ENCODE measurements at regions not wholly inside any gene's neighbourhood (a gene's known extent, or its start where the extent isn't known, plus 50 kb on each side); places are given as distances from the start of the nearest gene placed in this dataset.

GRCh38 chr2:200086911-200087310, 131.5 kb downstream of the MAIP1 start:
- no peak overlapping the region for H3K27ac ChIP-seq
- no peak overlapping the region for H3K4me3 ChIP-seq
- H3K36me3 ChIP-seq, result no peaks in the 10 kb centered on the region
- TF ChIP-seq POLR2A (IDR thresholded peaks at IDR 0.05) (no peak), CTCF (IDR thresholded peaks at IDR 0.05) (no peak), EP300 (IDR thresholded peaks at IDR 0.05) (no peak)
- intact Hi-C loops (cut with DNase I), result no loop called here
- DNase-seq, result no peak
- H3K4me1 ChIP-seq (ENCODE audit: insufficient read depth), result no peaks in the 10 kb centered on the region
- 70 to 81% (median 73%) methylated on average over 9 of the region's 9 CpGs for WGBS, 3 donors
- H3K9me3 ChIP-seq, result no peaks in the 10 kb centered on the region
- H3K27me3 ChIP-seq, result no peaks in the 10 kb centered on the region

DNA sequence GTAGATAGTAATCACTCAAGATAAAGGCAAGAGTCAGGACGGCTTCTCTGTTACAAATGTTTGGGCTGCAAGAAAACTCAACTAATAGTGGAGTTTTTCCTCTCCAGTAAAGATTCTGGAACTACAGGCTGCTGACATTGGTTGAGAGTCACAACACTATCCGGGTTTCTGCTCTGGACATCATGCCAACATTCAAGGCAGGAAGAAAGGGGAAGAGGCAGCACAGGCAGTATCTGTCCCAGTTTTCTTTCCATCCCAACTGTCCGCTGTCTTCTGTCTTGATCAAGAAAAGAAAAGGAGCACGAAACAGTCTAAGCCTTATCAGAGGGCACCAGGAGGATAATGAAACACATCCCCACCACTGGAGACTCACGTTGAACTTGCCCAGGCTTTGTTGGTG, 132.1 kb downstream of the MAIP1 start:
- Histone ChIP-seq H3K27ac (no peak overlapping the region), H3K27me3 (no peaks in the 10 kb centered on the region), H3K4me3 (no peak overlapping the region), H3K9me3 (no peaks in the 10 kb centered on the region), H3K4me1 (ENCODE audit: insufficient read depth) (no peaks in the 10 kb centered on the region), H3K36me3 (no peaks in the 10 kb centered on the region)
- intact Hi-C loops (cut with DNase I), result no loop called here
- WGBS, 3 donors, result 67 to 80% (median 74%) methylated on average over 5 of the region's 5 CpGs
- TF ChIP-seq EP300 (IDR thresholded peaks at IDR 0.05) (no peak), POLR2A (IDR thresholded peaks at IDR 0.05) (no peak), CTCF (IDR thresholded peaks at IDR 0.05) (no peak)
- DNase-seq, result no peak

GRCh38 chr2:200089040-200089755, 133.8 kb downstream of the MAIP1 start:
- Histone ChIP-seq H3K27me3 (no peaks in the 10 kb centered on the region), H3K27ac (no peak overlapping the region), H3K4me3 (no peak overlapping the region), H3K36me3 (no peaks in the 10 kb centered on the region), H3K9me3 (no peaks in the 10 kb centered on the region), H3K4me1 (ENCODE audit: insufficient read depth) (no peaks in the 10 kb centered on the region)
- DNase-seq, result no peak
- 76 to 88% (median 80%) methylated on average over 6 of the region's 6 CpGs for WGBS, 3 donors
- intact Hi-C loops (cut with DNase I), result no loop called here
- TF ChIP-seq CTCF (IDR thresholded peaks at IDR 0.05), result no peak
- TF ChIP-seq EP300 (IDR thresholded peaks at IDR 0.05), result no peak
- TF ChIP-seq POLR2A (IDR thresholded peaks at IDR 0.05), result no peak

GRCh38 chr2:200089756-200090109, 134.4 kb downstream of the MAIP1 start:
- TF ChIP-seq EP300 (IDR thresholded peaks at IDR 0.05) (no peak), POLR2A (IDR thresholded peaks at IDR 0.05) (no peak), CTCF (IDR thresholded peaks at IDR 0.05) (no peak)
- Histone ChIP-seq H3K36me3 (no peaks in the 10 kb centered on the region), H3K4me3 (no peak overlapping the region), H3K27me3 (no peaks in the 10 kb centered on the region), H3K9me3 (no peaks in the 10 kb centered on the region), H3K4me1 (ENCODE audit: insufficient read depth) (no peaks in the 10 kb centered on the region), H3K27ac (no peak overlapping the region)
- WGBS, 3 donors, result 80 to 88% (median 87%) methylated on average over 6 of the region's 6 CpGs
- no peak for DNase-seq
- intact Hi-C loops (cut with DNase I), result no loop called here
